GM19467 (cell line): ENCODE measurements at regions not wholly inside any gene's neighbourhood (a gene's known extent, or its start where the extent isn't known, plus 50 kb on each side); places are given as distances from the start of the nearest gene placed in this dataset.
"Not testable (repeated sequence)": the region's sequence is repeated elsewhere in the genome, so short reads cannot be mapped to it uniquely, and the experiment has no call there.

Experiments used
- ATAC-seq: cut with Tn5 transposase; IDR thresholded peaks from one replicate; pipeline ENCODE4 v1.9.1; 2021; ENCODE audit warnings: mild to moderate bottlenecking, moderate library complexity; ENCODE audit not compliant: unreplicated experiment

- ATAC-seq: not testable (repeated sequence)
Observed at GRCh38 chr22:25348996-25349395, 129.6 kb downstream of the CRYBB2 start.

GRCh38 chr22:25350551-25350971 lies 131.1 kb downstream of the CRYBB2 start:
- no peak for ATAC-seq

DNA sequence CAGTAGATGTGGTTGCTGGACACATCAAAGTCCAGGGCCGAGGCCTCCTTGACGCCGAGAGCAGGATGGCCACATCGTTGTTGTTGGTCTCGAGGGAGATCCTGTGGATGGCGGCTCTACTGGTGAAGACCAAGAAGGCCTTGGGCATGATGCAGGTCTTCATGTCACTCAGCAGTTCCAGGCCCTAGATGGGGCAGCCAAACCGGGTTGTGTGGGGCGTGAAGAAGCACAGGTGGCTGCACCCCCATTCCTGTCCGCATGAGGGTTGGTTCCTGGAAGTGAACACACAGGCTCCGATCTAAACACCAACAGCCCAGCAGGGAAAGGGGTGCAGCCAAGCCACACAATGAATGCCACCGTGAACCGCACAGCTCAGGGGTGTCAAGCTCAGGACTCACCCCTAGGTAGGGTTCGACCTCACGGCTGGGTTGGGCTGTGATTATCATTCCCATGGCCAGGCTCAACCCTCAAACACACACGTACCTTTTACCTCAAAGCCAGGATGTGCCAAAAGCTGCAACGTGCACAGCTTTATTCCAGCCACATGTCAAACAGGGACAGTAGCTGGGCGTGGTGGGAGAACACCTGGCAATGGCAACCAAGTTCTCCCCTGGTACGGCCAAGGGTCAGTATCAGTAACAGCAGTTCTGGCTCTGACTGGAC lies 132.3 kb downstream of the CRYBB2 start:
- ATAC-seq: no peak

GRCh38 chr22:25352294-25352680 lies 132.8 kb downstream of the CRYBB2 start:
- no peak for ATAC-seq

GRCh38 chr22:25353516-25354445 lies 134.3 kb downstream of the CRYBB2 start:
- ATAC-seq: no peak

DNA sequence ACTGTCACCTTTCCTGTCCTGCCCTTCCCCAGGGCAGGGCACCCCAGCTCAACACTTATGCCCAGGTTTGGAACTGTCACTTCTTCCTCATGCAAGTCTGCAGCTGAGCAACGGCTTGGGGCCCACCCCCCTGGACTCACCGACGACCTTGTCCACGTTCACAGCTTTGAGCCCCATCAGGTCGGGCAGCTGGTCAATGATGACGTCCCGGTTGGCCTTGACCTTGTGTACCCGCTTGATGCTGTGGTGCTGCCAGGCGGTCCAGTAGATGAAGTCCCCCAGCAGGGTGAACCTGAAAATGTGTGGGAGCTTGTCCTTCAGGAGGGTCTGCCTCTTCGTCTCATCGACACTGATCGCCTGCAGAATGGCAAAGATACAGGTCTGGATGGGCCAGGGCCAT lies 135.0 kb downstream of the CRYBB2 start:
- no peak for ATAC-seq

- no peak for ATAC-seq
Observed at GRCh38 chr22:25357132-25357455, 137.7 kb downstream of the CRYBB2 start.

DNA sequence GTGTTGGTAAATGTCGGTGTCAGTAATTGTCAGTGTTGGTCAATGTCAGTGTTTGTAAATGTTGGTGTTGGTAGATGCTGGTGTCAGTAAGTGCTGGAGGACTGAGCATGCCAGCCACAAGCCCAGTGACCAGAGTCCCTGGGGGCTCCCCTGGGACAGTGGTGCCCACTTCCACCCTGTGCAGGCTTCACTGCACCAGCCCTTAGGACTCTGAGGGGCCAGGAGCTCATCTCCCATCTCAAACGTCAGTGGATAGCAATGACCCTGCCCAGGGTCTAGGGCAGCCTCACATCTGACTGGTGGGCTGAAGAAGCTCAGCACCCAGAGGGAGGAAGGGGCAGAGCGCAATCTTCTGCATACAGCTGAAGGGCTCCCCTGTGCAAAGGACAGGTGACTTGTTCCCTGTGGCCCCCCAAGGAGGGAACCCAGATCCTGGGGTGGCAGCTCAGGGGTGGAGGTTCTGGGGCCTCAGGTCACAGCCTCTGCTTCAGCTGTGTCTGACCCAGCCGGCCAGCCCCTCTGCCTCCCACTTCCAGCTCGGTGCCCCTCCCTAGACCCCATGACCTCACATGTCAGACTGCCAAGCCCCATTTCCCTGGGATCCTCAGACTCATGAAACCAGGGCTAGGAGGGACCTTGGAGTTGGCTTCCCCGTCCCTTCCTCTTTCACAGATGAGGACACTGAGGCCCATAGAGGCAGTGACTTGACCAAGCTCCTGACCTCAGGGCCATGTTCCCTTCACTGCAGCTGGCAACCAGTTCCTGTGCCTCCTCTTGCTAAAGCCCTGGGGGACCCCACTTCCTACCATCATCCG lies 138.4 kb downstream of the CRYBB2 start:
- ATAC-seq: no peak

DNA sequence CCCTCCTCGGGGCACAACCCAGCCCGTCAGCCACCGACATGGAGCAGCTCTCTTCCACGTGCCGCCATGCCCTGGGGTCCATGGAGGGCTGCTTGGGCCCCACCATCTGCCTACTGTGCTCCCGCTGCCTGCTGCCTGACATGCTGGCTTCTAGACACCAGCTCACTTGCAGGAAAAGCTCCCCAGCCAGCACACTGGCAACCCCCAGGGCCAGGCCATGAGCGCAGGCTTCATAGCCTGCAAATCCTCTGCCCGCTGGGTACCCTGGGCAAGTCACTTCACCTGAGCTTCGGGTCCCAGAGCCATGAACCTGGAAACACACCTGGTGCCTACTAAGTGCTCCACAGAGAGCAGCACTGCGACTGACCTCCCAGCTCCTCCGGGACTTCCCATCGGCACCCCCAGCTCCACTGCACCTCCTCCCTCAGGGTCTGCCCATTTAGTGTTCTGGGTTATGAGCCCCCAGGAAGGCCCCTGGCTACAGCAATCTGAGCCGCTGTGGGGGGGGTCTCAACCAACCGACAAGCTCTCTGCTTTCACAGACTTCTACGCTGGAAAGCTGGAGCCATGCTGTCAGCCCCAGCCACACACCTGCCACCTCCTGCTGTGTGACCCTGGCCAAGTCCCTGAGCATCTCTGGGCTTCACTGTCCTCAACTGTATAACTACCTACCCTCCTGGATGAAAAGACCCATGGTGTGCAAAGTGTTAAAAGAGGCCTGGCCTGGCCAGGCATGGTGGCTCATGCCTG lies 139.2 kb downstream of the CRYBB2 start:
- ATAC-seq: no peak

DNA sequence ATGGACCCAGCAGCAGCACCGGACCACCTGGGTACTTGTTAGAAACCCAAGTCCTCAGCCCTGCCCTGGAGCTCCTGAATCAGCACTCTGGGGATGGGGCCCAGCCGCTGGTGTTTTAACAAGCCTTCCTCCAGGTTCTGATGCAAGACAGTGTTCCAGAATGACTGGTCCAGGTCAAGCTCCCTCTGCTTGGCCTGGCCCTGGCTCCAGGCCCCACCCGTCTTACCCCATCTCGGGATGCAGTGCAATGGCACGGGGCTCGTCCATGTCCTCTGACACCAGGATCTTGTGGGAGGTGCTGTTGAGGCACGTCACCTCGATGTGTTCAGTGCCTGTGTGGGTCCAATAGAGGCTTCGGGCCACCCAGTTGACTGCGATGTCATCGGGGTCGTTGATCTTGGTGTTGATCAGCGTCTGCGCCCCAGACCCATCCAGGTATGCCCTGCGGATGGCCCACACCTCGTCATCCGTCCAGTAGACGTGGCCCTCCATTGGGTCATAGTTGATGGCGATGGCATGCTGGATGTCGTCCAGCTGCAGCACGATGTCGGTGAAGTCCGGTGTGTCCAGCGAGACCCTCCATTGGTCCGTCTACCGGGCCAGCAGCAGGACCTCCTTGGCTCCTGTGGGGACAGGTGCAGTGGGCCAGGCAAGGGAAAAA lies 140.3 kb downstream of the CRYBB2 start:
- ATAC-seq: no peak

- no peak for ATAC-seq
Observed at GRCh38 chr22:25360411-25360810, 141.0 kb downstream of the CRYBB2 start.

DNA sequence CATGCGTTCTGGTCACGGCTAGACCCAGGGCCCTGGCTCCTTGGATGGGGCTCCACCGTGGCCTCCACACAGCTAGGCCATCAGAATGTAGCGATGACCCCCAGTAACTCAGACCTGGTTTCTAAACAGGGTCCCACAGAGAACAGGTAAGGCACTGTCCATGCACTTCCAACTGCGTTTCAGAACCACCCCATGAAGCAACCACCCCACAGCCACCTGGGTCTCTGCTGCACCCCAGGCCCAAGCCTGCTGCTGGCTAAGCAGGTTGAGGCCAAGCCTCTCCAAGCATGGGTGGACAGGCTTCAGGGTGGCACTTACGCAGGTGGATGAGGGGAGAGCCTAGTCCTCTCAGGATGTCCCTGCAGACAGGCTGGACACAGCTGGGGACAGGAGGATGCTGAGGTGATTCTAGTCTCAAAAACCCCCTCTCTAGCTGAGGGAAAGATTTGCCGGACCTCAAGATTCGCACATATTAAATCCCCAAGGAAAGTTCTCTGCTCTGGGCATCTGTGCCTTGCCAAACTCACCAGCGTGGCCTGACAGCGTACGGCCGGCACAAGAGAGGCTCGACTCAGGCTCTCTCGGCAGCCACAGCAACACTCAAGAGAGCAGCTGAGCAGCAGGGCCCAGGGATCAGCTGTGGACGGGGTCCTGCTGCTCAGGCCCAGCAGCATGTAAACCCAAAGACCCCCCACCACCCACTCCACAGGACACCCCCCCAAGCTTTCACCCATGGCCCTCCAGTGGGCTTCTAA lies 141.6 kb downstream of the CRYBB2 start:
- no peak for ATAC-seq

GRCh38 chr22:25361899-25362214 lies 142.4 kb downstream of the CRYBB2 start:
- ATAC-seq: no peak

- no peak for ATAC-seq
Observed at GRCh38 chr22:25362215-25362882, 142.9 kb downstream of the CRYBB2 start.

DNA sequence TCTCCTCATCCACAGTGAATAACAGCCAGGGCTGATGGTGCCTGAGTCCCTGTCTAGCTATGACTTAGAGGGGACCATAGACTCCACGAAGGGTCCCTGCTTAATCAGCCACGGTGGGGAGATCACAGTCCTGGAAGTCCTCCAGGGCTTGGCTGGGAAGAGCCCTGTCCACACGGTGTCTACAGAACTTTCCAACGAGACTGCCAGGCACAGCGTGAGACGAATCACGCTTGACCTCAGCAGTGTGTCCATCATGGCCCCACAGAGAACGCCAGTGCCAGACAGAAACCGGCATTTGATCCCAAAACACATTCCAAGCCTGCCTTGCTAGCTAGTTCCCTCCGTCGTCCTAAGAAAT lies 143.4 kb downstream of the CRYBB2 start:
- ATAC-seq: no peak

GRCh38 chr22:25363474-25363873 lies 144.0 kb downstream of the CRYBB2 start:
- ATAC-seq: no peak

DNA sequence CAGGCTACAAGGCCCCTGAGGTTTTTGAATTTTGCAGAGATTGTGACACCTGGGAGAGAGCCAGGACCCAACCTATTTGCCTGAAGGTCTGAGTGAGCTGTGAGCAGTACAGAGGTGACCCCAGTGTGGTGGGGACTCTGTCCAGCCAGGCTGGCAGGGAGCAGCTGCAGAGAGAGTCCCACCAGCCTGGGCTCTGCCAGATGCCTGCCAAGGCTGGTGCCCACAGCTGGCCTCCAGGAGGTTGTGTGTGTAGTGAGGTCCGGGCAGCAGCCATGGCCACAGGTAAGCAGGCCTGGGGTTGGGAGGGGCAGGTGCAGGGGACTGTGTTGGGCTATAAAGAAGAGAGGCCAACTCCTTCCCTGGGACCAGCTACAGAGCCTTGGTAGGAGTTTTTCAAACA lies 144.8 kb downstream of the CRYBB2 start:
- no peak for ATAC-seq

DNA sequence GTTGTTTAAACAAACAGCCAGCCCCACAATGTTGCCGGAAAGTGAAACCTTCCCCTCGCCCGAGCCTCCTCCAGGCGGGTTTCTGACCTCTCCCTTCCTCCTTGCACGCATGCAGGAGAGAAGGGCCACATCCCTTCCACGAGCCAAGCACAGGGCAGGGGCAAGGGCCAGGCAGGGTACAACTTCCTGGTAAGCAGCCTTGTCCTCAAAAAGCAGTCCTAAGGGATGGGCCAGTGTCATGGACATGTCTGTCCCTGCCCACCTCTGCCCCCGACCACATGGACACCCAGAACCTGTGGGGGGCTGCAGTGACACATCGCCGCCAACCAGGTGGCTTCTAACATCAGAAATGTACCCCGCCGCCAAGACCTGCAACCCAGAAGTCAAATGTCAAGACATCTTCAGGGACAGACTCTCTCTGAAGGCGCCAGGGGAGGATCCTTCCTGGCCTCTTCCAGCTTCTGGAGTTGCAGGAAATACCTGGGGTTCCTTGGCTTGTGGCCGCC lies 145.3 kb downstream of the CRYBB2 start:
- ATAC-seq: no peak
